Chondrocyte (in vitro differentiated cells): ENCODE measurements at regions not wholly inside any gene's neighbourhood (a gene's known extent, or its start where the extent isn't known, plus 50 kb on each side); places are given as distances from the start of the nearest gene placed in this dataset.

Experiments used
- DNase-seq: peaks from one replicate; pipeline ENCODE4 v3.0.0; 2021; ENCODE audit warnings: mixed read lengths, low spot score
- H3K27ac Mint-ChIP-seq: one replicate; pipeline ENCODE4 v1.8.0; 2021; ENCODE audit warnings: mild to moderate bottlenecking, moderate library complexity, mixed read lengths; ENCODE audit not compliant: unreplicated experiment
- H3K27me3 Mint-ChIP-seq: 2 replicates; pipeline ENCODE4 v1.8.0; 2021; ENCODE audit warnings: low read depth, mixed read lengths
- H3K36me3 Mint-ChIP-seq: 2 replicates; pipeline ENCODE4 v1.8.0; 2021; ENCODE audit warnings: low read depth, mixed read lengths
- H3K4me1 Mint-ChIP-seq: 2 replicates; pipeline ENCODE4 v1.8.0; 2021; ENCODE audit warnings: low read depth, mild to moderate bottlenecking, mixed read lengths
- H3K4me3 Mint-ChIP-seq: one replicate; pipeline ENCODE4 v1.8.0; 2021; ENCODE audit warnings: mild to moderate bottlenecking, moderate library complexity, mixed read lengths; ENCODE audit not compliant: unreplicated experiment
- H3K9me3 Mint-ChIP-seq: 2 replicates; pipeline ENCODE4 v1.8.0; 2021; ENCODE audit warnings: low read depth, mixed read lengths
- TF ChIP-seq, protein P1 (sequence below): fragments of 200-600 bp; sonication (generic); IDR thresholded peaks from 2 replicates; pipeline ENCODE4 v1.5.0; 2021; ENCODE audit warnings: antibody characterized with exemption, mild to moderate bottlenecking, moderate library complexity

DNA sequence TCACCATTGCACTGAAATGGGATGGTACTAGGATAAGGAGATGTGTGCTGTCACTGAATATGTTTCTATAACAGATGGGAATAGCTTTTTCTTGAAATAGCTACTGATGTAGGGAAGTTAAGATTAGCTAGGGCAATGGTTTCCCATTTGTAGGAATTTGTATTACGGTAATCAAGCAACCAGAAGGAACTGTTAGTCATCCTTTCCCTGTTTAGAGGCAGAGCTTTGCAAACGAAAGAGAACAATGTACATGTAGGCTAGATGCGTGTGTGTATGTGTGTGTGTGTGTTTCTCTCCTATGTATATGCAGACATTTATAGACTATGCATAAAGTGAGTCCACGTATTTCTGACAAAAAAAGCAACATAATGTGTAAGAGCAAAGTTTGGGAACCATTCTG is 171.9 kb upstream of the GRIA1 start:
- Mint-ChIP-seq H3K36me3 (no peaks in the 10 kb centered on the region), H3K27ac (no peak overlapping the region), H3K27me3 (peaks cover 5% of the 10 kb centered on the region), H3K9me3 (peaks cover 5% of the 10 kb centered on the region), H3K4me3 (no peak overlapping the region), H3K4me1 (no peaks in the 10 kb centered on the region)
- DNase-seq, result no peak
- TF ChIP-seq, protein P1, sequence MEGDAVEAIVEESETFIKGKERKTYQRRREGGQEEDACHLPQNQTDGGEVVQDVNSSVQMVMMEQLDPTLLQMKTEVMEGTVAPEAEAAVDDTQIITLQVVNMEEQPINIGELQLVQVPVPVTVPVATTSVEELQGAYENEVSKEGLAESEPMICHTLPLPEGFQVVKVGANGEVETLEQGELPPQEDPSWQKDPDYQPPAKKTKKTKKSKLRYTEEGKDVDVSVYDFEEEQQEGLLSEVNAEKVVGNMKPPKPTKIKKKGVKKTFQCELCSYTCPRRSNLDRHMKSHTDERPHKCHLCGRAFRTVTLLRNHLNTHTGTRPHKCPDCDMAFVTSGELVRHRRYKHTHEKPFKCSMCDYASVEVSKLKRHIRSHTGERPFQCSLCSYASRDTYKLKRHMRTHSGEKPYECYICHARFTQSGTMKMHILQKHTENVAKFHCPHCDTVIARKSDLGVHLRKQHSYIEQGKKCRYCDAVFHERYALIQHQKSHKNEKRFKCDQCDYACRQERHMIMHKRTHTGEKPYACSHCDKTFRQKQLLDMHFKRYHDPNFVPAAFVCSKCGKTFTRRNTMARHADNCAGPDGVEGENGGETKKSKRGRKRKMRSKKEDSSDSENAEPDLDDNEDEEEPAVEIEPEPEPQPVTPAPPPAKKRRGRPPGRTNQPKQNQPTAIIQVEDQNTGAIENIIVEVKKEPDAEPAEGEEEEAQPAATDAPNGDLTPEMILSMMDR, result no peak

DNA sequence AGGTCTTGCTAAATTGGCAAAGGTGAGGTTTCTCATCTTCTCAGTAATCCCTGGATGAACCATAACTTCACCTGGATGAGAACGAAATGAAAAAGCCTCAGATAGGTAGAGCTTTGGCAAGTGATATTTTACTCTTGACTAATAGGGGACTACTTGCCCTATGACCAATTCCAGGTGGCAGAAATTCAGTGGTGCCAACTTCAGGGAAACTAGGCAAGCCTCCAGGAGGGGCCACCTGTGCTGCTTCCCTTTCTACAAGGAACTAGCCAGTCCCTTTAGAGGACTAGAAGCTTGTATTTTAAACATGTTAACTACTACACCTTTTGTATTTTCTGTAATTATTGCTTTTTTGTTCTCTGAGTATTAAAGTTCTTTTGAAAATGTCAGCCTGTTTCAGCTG is 169.0 kb upstream of the GRIA1 start:
- TF ChIP-seq, protein P1, result no peak
- Mint-ChIP-seq H3K27ac (no peak overlapping the region), H3K9me3 (no peaks in the 10 kb centered on the region), H3K4me3 (no peak overlapping the region), H3K27me3 (peaks cover 5% of the 10 kb centered on the region), H3K4me1 (no peaks in the 10 kb centered on the region), H3K36me3 (no peaks in the 10 kb centered on the region)
- no peak for DNase-seq

DNA sequence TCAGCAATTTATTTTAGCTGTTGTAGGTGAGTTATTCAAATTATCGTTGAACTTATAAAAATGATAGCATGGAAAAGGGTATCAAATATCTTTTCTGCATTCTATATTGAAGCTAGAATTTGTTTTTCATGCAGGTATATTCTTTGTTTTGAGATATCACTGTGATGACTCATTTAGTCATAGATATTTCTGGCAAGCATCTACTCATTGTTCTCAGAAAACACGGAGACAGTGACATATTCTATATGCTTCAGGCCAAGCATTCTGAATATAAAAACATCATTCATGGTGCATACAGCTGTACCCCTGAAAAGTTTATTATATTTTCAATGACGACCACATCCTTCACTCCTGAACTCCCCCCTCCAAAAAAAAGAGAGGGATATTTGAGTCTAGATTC is 150.3 kb upstream of the GRIA1 start:
- H3K27me3 Mint-ChIP-seq, result peaks cover 9% of the 10 kb centered on the region
- no peak overlapping the region for H3K27ac Mint-ChIP-seq

DNA sequence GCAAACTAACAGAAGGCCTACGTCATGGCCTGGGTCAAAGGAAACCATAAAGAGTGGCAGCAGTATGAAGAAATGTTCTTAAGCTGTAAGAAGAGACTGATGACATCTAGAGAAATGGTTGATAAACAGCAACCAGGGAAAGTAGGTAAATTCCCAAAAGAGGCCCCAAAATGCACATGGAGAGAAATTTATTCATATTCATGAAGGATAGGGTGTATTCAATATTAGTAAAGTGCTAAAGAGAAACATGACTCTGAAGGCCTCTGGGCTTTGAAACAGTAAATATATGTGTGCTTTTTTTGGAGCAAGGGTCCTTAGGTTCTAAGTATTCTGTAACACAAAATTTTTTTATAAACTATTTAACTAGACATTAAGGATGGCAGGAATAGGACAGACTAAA is 149.7 kb upstream of the GRIA1 start:
- Mint-ChIP-seq H3K36me3 (no peaks in the 10 kb centered on the region), H3K4me3 (no peak overlapping the region), H3K27me3 (peaks cover 10% of the 10 kb centered on the region), H3K9me3 (no peaks in the 10 kb centered on the region), H3K4me1 (no peaks in the 10 kb centered on the region), H3K27ac (no peak overlapping the region)
- no peak for DNase-seq
- TF ChIP-seq, protein P1, result no peak

More for the DNA sequence above, 150.3 kb upstream of the GRIA1 start:
- Mint-ChIP-seq H3K4me1 (no peaks in the 10 kb centered on the region), H3K4me3 (no peak overlapping the region), H3K9me3 (no peaks in the 10 kb centered on the region), H3K36me3 (no peaks in the 10 kb centered on the region)
- no peak for DNase-seq
- TF ChIP-seq, protein P1, result no peak

DNA sequence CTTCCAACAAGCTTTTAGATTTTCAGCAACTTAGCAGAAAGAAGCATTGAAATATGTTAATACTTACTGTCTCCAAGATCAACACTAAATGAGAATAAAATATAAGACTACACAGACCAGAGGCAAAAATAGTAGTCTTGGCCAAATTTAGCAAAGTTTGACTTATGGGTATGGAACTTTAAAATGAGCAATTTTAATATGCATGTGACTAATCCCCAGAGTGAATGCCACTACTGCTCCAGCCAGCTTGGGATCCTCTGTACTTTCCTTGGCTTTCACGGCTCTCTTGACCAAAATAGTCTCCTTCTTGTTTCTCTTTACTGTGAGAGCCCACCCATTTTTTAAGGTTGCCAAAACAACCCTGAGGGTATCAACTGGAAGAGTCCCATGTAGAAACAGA is 148.0 kb upstream of the GRIA1 start:
- Mint-ChIP-seq H3K27me3 (peaks cover 3% of the 10 kb centered on the region), H3K4me3 (no peak overlapping the region), H3K36me3 (no peaks in the 10 kb centered on the region), H3K27ac (no peak overlapping the region), H3K4me1 (no peaks in the 10 kb centered on the region), H3K9me3 (no peaks in the 10 kb centered on the region)
- TF ChIP-seq, protein P1, result no peak
- DNase-seq, result no peak
